GM18517 (cell line): ENCODE measurements at regions not wholly inside any gene's neighbourhood (a gene's known extent, or its start where the extent isn't known, plus 50 kb on each side); places are given as distances from the start of the nearest gene placed in this dataset.

Source experiments
- ATAC-seq: cut with Tn5 transposase; IDR thresholded peaks from one replicate; pipeline ENCODE4 v1.9.1; 2021; ENCODE audit warnings: mild to moderate bottlenecking, moderate library complexity; ENCODE audit not compliant: unreplicated experiment

DNA sequence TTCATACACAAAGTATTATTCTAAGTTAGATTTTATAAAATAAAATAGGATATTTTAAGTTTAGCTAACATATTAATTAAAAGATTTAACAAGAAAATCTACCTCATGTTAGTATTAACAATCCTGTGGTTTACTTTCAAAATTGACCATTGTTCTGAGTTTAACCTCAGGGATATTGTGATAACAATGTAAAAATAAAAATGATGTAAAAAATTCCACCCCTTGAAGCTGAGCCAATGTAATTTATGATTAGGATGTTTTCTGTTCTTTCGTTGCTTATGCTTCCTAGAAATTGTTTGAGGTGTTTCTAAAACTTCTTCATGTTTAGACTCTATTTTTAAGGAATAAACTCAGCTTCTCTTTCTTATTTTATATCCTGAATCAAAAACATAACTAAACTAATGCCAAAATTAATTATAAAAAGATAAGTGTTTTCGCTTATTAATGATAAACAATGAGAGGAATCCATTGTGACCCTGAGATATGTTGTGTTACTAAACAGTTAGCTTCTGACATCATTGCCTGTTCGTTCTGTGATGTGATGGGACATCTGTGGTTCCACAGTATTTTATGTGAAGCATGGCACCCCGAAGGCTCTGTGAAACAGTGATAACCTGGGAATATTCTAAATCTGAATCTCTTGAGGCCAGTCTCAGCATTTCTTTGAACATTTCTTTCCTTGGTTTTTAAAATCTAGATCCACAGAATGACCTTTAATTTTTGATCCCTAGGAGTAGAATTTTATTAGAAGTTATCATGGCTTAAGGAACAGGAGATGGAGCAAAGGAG lies 340.8 kb downstream of the ARL4A start:
- ATAC-seq, result no peak

DNA sequence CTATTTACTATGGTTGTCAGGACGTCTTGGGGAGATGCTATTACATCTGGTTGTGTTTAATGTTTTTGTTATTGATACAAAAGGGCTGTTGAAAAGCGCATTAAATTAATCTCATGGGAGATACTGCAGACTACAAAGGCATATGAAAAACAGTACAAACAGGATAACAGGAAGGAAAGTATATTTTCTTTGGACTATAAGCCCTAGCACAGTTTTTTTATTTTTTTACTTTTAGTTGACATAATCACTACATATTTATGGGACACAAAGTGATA lies 341.3 kb downstream of the ARL4A start:
- no peak for ATAC-seq

- no peak for ATAC-seq
Measured at GRCh38 chr7:13031468-13031867, 344.0 kb downstream of the ARL4A start.

GRCh38 chr7:13032084-13032483 lies 344.7 kb downstream of the ARL4A start:
- ATAC-seq, result no peak

- ATAC-seq, result no peak
Measured at GRCh38 chr7:13032576-13032975, 345.1 kb downstream of the ARL4A start.

DNA sequence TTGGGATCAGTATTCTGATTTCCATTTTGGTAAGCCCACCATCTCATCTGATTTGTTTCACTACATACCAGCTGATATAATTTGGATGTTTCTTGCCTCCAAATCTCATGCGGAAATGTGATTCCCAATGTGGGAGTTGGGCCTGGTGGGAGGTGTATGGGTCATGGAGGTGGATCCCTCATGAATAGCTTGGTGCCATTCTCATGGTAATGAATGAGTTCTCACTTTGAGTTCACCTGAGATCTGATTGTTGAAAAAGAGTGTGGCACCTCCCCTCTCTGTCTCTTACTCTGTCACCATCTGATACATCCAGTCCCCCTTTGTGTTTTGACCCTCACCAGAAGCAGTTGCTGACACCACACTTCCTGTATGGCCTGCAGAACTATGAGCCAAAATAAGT lies 347.3 kb downstream of the ARL4A start:
- no peak for ATAC-seq

DNA sequence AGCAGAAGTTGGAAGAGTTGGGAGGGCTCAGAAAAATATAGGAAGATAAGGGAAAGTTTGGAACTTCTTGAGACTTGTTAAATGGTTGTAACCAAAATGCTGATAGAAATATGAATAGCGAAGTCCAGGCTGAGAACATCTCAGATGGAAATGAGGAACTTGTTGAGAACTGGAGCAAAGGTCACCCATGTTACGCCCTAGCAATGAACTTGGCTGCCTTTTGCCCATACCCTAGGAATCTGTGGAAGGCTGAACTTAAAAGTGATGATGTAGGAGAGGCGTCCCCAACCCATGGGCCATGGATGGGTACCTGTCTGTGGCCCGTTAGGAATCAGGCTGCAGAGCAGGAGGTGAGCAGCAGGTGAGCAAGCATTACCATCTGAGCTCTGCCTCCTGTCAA lies 347.8 kb downstream of the ARL4A start:
- ATAC-seq, result no peak

DNA sequence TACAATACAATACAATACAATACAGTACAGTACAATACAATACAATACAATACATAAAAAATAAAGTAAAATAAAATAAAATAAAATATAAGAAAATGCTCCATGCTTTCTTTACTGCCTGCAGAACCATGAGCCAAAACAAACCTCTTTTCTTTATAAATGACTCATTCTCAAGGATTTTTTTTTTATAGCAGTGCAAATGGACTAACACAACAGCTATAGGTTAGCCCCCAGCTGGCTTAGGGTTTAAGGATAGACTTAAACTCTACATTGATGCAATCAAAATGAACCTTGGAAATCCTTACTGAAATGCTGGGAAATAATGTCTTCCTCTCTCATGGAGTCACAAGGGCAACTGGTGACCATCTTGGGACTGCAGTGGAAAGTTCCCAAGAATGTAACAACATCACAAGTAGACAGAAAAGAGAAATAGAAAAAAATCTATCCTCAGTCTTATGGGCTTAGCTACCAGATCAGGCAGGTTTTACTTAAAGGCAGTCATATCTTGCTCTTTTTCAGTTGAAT lies 348.9 kb downstream of the ARL4A start:
- no peak for ATAC-seq

DNA sequence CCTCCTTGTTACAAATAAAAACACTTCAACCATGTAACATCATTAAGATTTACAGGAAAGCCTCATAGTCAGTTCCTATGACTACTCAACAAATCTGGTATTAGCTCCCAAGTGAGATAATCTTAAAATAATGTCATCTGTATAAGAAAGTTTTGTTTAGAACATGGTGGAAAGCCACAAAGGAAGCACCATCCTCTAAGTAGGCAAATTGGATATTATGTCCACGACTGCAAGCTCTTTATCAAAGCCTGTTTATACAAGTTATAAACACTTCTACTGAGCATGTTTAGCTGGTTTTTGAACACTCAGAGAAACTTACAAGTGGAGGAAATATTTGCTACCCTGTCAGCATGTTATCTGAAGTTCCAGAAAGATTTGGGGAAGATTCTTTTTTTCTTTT lies 349.8 kb downstream of the ARL4A start:
- no peak for ATAC-seq

DNA sequence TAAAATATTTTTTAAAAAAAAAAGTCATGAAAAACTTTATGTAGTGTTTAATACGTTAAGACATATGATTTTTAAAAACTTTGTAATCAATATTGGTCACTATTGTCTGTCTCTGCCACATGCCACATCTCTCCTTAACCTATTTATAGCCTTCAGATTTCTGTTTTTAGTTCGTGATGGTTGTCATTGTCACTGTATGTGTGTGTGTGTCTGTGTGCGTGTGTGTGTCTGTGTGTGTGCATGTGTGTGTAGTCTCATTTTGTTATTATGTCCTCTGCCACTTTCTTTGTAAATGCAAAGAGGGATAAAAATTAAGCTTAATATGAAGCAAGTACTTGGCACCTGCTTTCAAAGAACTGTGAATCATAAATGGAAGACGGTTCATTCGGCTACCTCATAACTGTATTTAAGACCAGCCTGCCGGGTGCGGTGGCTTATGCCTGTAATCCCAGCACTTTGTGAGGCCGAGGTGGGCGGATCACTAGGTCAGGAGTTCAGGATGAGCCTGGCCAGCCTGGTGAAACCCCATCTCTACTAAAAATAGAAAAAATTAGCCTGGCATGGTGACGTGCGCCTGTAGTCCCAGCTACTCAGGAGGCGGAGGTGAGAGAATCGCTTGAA lies 354.0 kb downstream of the ARL4A start:
- ATAC-seq, result no peak

- no peak for ATAC-seq
Measured at GRCh38 chr7:13042605-13043236, 355.3 kb downstream of the ARL4A start.

- ATAC-seq, result no peak
Measured at GRCh38 chr7:13044309-13044708, 356.9 kb downstream of the ARL4A start.

- ATAC-seq, result peak; percentile 74
Measured at GRCh38 chr7:13047061-13047460, 359.6 kb downstream of the ARL4A start.

- no peak for ATAC-seq
Measured at GRCh38 chr7:13049946-13050345, 362.5 kb downstream of the ARL4A start.

DNA sequence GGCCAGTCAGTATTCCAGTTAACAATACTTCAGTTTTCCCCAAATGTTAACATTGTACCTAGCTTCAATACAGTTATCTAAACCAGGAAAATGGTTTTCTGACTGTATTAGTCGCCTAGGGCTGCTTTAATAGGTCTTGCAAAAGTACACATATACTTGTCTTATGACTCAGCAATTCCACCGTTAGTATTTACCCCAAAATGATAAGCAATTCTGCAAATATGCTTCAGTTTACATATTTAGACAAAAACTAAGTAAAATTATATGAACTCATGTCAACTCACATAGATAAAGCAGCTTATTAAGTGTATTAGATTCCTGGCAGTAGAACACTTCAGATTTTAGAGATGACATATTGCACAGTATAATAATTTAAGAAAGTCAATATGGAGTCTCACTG lies 363.3 kb downstream of the ARL4A start:
- no peak for ATAC-seq

GRCh38 chr7:13055732-13056368 lies 368.4 kb downstream of the ARL4A start:
- peak; percentile 28 for ATAC-seq

- peak; percentile 98 for ATAC-seq
Measured at GRCh38 chr7:13057462-13058200, 370.2 kb downstream of the ARL4A start.

- ATAC-seq, result no peak
Measured at GRCh38 chr7:13060173-13060572, 372.7 kb downstream of the ARL4A start.

- no peak for ATAC-seq
Measured at GRCh38 chr7:13061115-13061514, 373.7 kb downstream of the ARL4A start.

DNA sequence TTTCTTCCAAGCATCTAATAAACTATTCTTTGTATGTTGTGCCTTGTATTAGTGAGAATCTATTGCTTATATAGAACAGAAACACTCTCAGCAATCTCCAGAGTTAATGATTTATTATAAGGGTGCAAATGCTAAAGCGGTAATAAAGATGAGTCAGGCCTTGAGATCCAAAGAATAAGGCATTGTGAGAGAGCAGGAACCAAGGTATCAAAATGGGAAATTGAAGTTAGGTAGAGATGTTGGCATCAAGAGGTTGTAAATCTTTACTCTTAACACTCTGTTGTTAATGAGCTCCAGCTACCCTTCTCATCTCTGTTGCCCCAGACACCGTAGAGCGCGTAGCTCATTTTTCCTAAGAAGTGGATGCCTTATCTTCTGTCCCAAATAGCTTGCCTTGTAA lies 375.2 kb downstream of the ARL4A start:
- ATAC-seq, result no peak

- ATAC-seq, result no peak
Measured at GRCh38 chr7:13067036-13067435, 379.6 kb downstream of the ARL4A start.
